Body of pancreas (tissue), 4 donors: ENCODE measurements at regions not wholly inside any gene's neighbourhood (a gene's known extent, or its start where the extent isn't known, plus 50 kb on each side); places are given as distances from the start of the nearest gene placed in this dataset.

Experiments
- POLR2A ChIP-seq, 3 donors: fragments of 450-650 bp; IDR thresholded peaks; one replicate each; pipeline ENCODE4 v1.6.1; 2016; ENCODE audit warnings: antibody characterized with exemption in 3 of 3, mild to moderate bottlenecking in 2 of 3
- TF ChIP-seq, protein P1 (sequence below), 7 experiments: fragments of 450-650 bp in 4 of 7; fragments of 200-600 bp in 3 of 7; sonication (generic) in 3 of 7; IDR thresholded peaks; one replicate each; pipeline ENCODE4 v1.5.1; 2016 to 2019; ENCODE audit warnings: antibody characterized with exemption in 7 of 7

DNA sequence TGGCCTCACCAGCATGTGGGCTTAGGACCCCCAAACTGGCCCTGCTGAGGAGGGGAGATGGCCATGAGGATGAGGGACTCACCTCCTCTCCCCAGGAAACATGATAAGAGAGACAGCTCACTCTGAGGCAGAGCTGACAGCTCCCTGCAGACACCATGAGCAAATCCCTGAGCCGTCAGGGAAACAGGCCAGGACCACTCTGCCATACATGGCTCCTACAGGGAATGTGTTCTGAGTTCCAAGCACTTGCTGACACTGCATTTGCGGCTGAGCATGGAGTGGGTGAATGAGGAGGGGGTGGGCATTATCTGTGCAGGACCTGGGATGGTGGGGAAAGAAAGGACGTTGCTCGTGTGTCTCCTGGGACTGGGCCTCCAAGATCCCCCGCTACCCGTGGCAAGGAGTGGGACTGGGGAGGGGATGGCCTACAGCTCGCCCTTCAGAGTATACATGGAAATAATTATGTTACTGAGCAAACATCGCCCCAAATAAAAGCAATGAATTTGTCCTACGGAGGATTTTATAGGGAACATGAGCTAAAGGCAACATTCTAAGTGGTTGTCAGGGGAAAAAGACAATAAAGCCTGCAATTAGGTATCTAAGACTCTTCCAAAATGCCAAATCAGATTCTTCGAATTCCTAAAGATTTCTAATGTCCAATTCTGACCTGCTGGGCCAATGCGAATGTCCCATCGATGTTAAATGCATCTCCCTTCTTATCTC lies 355.9 kb upstream of the AJAP1 start:
- TF ChIP-seq, protein P1, sequence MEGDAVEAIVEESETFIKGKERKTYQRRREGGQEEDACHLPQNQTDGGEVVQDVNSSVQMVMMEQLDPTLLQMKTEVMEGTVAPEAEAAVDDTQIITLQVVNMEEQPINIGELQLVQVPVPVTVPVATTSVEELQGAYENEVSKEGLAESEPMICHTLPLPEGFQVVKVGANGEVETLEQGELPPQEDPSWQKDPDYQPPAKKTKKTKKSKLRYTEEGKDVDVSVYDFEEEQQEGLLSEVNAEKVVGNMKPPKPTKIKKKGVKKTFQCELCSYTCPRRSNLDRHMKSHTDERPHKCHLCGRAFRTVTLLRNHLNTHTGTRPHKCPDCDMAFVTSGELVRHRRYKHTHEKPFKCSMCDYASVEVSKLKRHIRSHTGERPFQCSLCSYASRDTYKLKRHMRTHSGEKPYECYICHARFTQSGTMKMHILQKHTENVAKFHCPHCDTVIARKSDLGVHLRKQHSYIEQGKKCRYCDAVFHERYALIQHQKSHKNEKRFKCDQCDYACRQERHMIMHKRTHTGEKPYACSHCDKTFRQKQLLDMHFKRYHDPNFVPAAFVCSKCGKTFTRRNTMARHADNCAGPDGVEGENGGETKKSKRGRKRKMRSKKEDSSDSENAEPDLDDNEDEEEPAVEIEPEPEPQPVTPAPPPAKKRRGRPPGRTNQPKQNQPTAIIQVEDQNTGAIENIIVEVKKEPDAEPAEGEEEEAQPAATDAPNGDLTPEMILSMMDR (IDR thresholded peaks at IDR 0.05) = no peak
- no peak for TF ChIP-seq POLR2A (IDR thresholded peaks at IDR 0.05)
